A549 (cell line): ENCODE measurements at regions not wholly inside any gene's neighbourhood (a gene's known extent, or its start where the extent isn't known, plus 50 kb on each side); places are given as distances from the start of the nearest gene placed in this dataset.

Experiments used
- ATAC-seq, 2 experiments: fragments of 200-7000 bp in 1 of 2; fragments of >200 bp in 1 of 2; cut with Nextera tagmentation in 1 of 2; cut with Tn5 transposase in 1 of 2; 3 replicates each; pipeline versions ENCODE4 v1.8.0 to v1.9.1; 2018 to 2020; ENCODE audit warnings: mild to moderate bottlenecking in 1 of 2, moderate library complexity in 1 of 2
- CTCF ChIA-PET: fragments of 300-600 bp; sonication (Branson Sonifier 250); formaldehyde crosslinking; extraction: SDS; loops from one replicate; lab custom pipeline; 2021; ENCODE audit warnings: antibody characterized with exemption, inconsistent platforms; lab: Yijun Ruan, JAX
- POLR2A ChIA-PET: fragments of 350-600 bp; formaldehyde crosslinking; extraction: SDS; loops from one replicate; lab custom pipeline; 2021; ENCODE audit warnings: antibody characterized with exemption, inconsistent platforms; lab: Yijun Ruan, JAX
- DNase-seq, 2 experiments: peaks; one replicate each; pipeline versions ENCODE4 v3.0.0 to v3.0.0-alpha.2; 2011 to 2016; ENCODE audit warnings: low read depth in 1 of 2, low spot score in 1 of 2
- FAIRE-seq: peaks from 2 replicates; lab custom pipeline; 2011; peaks lifted over from hg19 to GRCh38; lab: Jason Lieb, UNC
- H3K27ac ChIP-seq, 2 experiments: fragments of >200 bp; sonication (Bioruptor Twin); formaldehyde crosslinking; 3 replicates each; pipeline ENCODE4 v1.5.1; 2016 to 2017
- H3K4me1 ChIP-seq: fragments of >200 bp; sonication (Bioruptor Twin); formaldehyde crosslinking; 3 replicates; pipeline ENCODE4 v1.6.1; 2016
- H3K4me2 ChIP-seq: fragments of >200 bp; sonication (Bioruptor Twin); formaldehyde crosslinking; 3 replicates; pipeline ENCODE4 v1.6.1; 2016
- H3K4me3 ChIP-seq: fragments of >200 bp; sonication (Bioruptor Twin); formaldehyde crosslinking; 3 replicates; pipeline ENCODE4 v1.5.1; 2016
- H3K9me3 ChIP-seq: fragments of >200 bp; sonication (Bioruptor Twin); formaldehyde crosslinking; 3 replicates; pipeline ENCODE4 v1.6.1; 2016
- CEBPB ChIP-seq, 2 experiments: fragments of >200 bp in 1 of 2; sonication (Bioruptor Twin) in 1 of 2; formaldehyde crosslinking in 1 of 2; IDR thresholded peaks; 2 replicates each; pipeline ENCODE4 v1.6.1; 2012 to 2016
- CTCF ChIP-seq: fragments of >200 bp; sonication (Bioruptor Twin); formaldehyde crosslinking; IDR thresholded peaks from 3 replicates; pipeline ENCODE4 v1.5.1; 2016
- EHF ChIP-seq: fragments of 250-450 bp; sonication (Bioruptor Pico); IDR thresholded peaks from 2 replicates; pipeline ENCODE4 v1.5.0; 2020; ENCODE audit warnings: mild to moderate bottlenecking
- EP300 ChIP-seq, 2 experiments: fragments of >200 bp; sonication (Bioruptor Twin); formaldehyde crosslinking; IDR thresholded peaks; 2 replicates in 1 of 2; 3 replicates in 1 of 2; pipeline ENCODE4 v1.6.1; 2016 to 2017
- FOSL2 ChIP-seq, 2 experiments: fragments of 450-650 bp in 1 of 2; fragments of >200 bp in 1 of 2; sonication (Bioruptor Twin) in 1 of 2; formaldehyde crosslinking; IDR thresholded peaks; 2 replicates each; pipeline versions ENCODE4 v1.5.0 to v1.6.1; 2016 to 2020; ENCODE audit warnings: mild to moderate bottlenecking in 1 of 2, moderate library complexity in 1 of 2
- FOXS1 ChIP-seq: fragments of 250-450 bp; sonication (Bioruptor Pico); IDR thresholded peaks from 2 replicates; pipeline ENCODE4 v1.5.0; 2020; ENCODE audit warnings: mild to moderate bottlenecking, moderate library complexity
- GATA3 ChIP-seq: IDR thresholded peaks from 2 replicates; pipeline ENCODE4 v1.6.1; 2012; ENCODE audit warnings: borderline replicate concordance
- HDAC2 ChIP-seq: fragments of 200-600 bp; sonication (generic); IDR thresholded peaks from 2 replicates; pipeline ENCODE4 v1.6.1; 2016
- HEYL ChIP-seq: fragments of 250-450 bp; sonication (Bioruptor Pico); IDR thresholded peaks from 2 replicates; pipeline ENCODE4 v1.8.0; 2021; ENCODE audit warnings: mild to moderate bottlenecking, moderate library complexity
- HOXA7 ChIP-seq: fragments of 250-450 bp; sonication (Bioruptor Pico); IDR thresholded peaks from 2 replicates; pipeline ENCODE4 v1.5.0; 2020; ENCODE audit warnings: mild to moderate bottlenecking, moderate library complexity
- HOXB13 ChIP-seq: fragments of 250-450 bp; sonication (Bioruptor Pico); IDR thresholded peaks from 2 replicates; pipeline ENCODE4 v1.5.0; 2020; ENCODE audit warnings: low read depth, mild to moderate bottlenecking, moderate library complexity
- JUN ChIP-seq, 2 experiments: fragments of >200 bp; sonication (Bioruptor Twin); formaldehyde crosslinking; IDR thresholded peaks; 2 replicates in 1 of 2; 3 replicates in 1 of 2; pipeline ENCODE4 v1.6.1; 2016 to 2017
- JUNB ChIP-seq: fragments of >200 bp; sonication (Bioruptor Twin); formaldehyde crosslinking; IDR thresholded peaks from 2 replicates; pipeline ENCODE4 v1.6.1; 2016
- MAFK ChIP-seq: fragments of 450-650 bp; IDR thresholded peaks from 2 replicates; pipeline ENCODE4 v1.6.1; 2014; ENCODE audit not compliant: partially characterized antibody
- MAX ChIP-seq: IDR thresholded peaks from 2 replicates; pipeline ENCODE4 v1.6.1; 2012
- NFE2L2 ChIP-seq: fragments of 150-350 bp; conservative IDR thresholded peaks from 2 replicates; pipeline ENCODE4 v1.6.1; 2014; ENCODE audit warnings: low read length
- NPAS2 ChIP-seq: fragments of 250-450 bp; sonication (Bioruptor Pico); IDR thresholded peaks from 2 replicates; pipeline ENCODE4 v1.8.0; 2022; ENCODE audit warnings: mild to moderate bottlenecking, moderate library complexity, borderline replicate concordance
- PHF8 ChIP-seq: fragments of 200-600 bp; sonication (generic); IDR thresholded peaks from 2 replicates; pipeline ENCODE4 v1.6.1; 2016; ENCODE audit warnings: low read depth, mild to moderate bottlenecking, antibody characterized with exemption, moderate library complexity, borderline replicate concordance
- RAD21 ChIP-seq, 2 experiments: fragments of >200 bp in 1 of 2; sonication (Bioruptor Twin) in 1 of 2; formaldehyde crosslinking in 1 of 2; IDR thresholded peaks in 1 of 2; conservative IDR thresholded peaks in 1 of 2; 2 replicates in 1 of 2; 3 replicates in 1 of 2; pipeline ENCODE4 v1.6.1; 2012 to 2018; ENCODE audit warnings: inconsistent platforms in 1 of 2
- RARB ChIP-seq: fragments of 250-450 bp; sonication (Bioruptor Pico); IDR thresholded peaks from 2 replicates; pipeline ENCODE4 v1.8.0; 2021; ENCODE audit warnings: mild to moderate bottlenecking, moderate library complexity
- RCOR1 ChIP-seq: fragments of 150-350 bp; IDR thresholded peaks from 2 replicates; pipeline ENCODE4 v1.6.1; 2014; ENCODE audit warnings: antibody characterized with exemption, low read length, low read depth
- SMC3 ChIP-seq: fragments of >200 bp; sonication (Bioruptor Twin); formaldehyde crosslinking; IDR thresholded peaks from 3 replicates; pipeline ENCODE4 v1.6.1; 2018; ENCODE audit warnings: inconsistent platforms
- TP53 ChIP-seq: fragments of 250-450 bp; sonication (Bioruptor Pico); IDR thresholded peaks from 2 replicates; pipeline ENCODE4 v1.5.0; 2021; ENCODE audit warnings: mild to moderate bottlenecking, moderate library complexity
- ZFP36 ChIP-seq: fragments of 450-650 bp; IDR thresholded peaks from 2 replicates; pipeline ENCODE4 v1.6.1; 2014; ENCODE audit warnings: borderline replicate concordance; ENCODE audit not compliant: partially characterized antibody
- WGBS: methylation state at CpG from one replicate; pipeline ENCODE4 v1.1.6; 2017; ENCODE audit errors: missing lambda C conversion rate; 5-methylcytosine and 5-hydroxymethylcytosine counted together
- TF ChIP-seq, protein P1 (sequence below): fragments of 250-450 bp; sonication (Bioruptor Pico); IDR thresholded peaks from 2 replicates; pipeline ENCODE4 v1.5.0; 2020; ENCODE audit warnings: low read depth, mild to moderate bottlenecking, moderate library complexity
- TF ChIP-seq, protein P2 (sequence below): fragments of 150-350 bp; IDR thresholded peaks from 2 replicates; pipeline ENCODE4 v1.6.1; 2014; ENCODE audit warnings: low read depth, mild to moderate bottlenecking, low read length
- TF ChIP-seq, protein P3 (sequence below): IDR thresholded peaks from 2 replicates; pipeline ENCODE4 v1.6.1; 2012; ENCODE audit warnings: low read depth, borderline replicate concordance

GRCh38 chr1:244273845-244274619, 177.7 kb downstream of the ADSS2 start:
- TF ChIP-seq HDAC2 (no peak), HEYL (0 out of 2 replicates have a peak, but pooled peaks have one; percentile 12), GATA3 (peak; percentile 81; the same call in 1 of the 2 replicates), EHF (CRISPR knock-in tag) (no peak), ZFP36 (no peak), FOXS1 (CRISPR knock-in tag) (no peak), NPAS2 (CRISPR knock-in tag) (no peak), NFE2L2 (peak; percentile 66), CEBPB (IDR thresholded peaks at IDR 0.05) (peak in 1 of 2 experiments; percentile 55; a peak in 2 of 4 replicates), PHF8 (no peak), JUNB (peak; percentile 76), RAD21 (conservative IDR thresholded peaks at IDR 0.05 in 1 of 2, IDR thresholded peaks at IDR 0.05 in 1 of 2) (peak; percentile 31 to 37; a peak in 4 of 5 replicates), HOXB13 (CRISPR knock-in tag) (no peak), MAFK (peak; percentile 69), JUN (IDR thresholded peaks at IDR 0.05) (peak; percentile 54 to 67; a peak in 3 of 5 replicates), FOSL2 (IDR thresholded peaks at IDR 0.05) (peak; percentile 82), FOSL2 (CRISPR knock-in tag; IDR thresholded peaks at IDR 0.05) (peak; percentile 97), EP300 (IDR thresholded peaks at IDR 0.05) (peak; percentile 41 to 45; a peak in 2 of 5 replicates), MAX (peak; percentile 72; the same call in 1 of the 2 replicates), RCOR1 (no peak), HOXA7 (CRISPR knock-in tag) (no peak)
- TF ChIP-seq, protein P1, sequence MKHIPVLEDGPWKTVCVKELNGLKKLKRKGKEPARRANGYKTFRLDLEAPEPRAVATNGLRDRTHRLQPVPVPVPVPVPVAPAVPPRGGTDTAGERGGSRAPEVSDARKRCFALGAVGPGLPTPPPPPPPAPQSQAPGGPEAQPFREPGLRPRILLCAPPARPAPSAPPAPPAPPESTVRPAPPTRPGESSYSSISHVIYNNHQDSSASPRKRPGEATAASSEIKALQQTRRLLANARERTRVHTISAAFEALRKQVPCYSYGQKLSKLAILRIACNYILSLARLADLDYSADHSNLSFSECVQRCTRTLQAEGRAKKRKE: 0 out of 2 replicates have a peak, but pooled peaks have one; percentile 33
- TF ChIP-seq, protein P2, sequence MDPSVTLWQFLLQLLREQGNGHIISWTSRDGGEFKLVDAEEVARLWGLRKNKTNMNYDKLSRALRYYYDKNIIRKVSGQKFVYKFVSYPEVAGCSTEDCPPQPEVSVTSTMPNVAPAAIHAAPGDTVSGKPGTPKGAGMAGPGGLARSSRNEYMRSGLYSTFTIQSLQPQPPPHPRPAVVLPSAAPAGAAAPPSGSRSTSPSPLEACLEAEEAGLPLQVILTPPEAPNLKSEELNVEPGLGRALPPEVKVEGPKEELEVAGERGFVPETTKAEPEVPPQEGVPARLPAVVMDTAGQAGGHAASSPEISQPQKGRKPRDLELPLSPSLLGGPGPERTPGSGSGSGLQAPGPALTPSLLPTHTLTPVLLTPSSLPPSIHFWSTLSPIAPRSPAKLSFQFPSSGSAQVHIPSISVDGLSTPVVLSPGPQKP: no peak
- TF ChIP-seq, protein P3, sequence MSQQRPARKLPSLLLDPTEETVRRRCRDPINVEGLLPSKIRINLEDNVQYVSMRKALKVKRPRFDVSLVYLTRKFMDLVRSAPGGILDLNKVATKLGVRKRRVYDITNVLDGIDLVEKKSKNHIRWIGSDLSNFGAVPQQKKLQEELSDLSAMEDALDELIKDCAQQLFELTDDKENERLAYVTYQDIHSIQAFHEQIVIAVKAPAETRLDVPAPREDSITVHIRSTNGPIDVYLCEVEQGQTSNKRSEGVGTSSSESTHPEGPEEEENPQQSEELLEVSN: 0 out of 2 replicates have a peak, but pooled peaks have one; percentile 25
- under 1% methylated on average over 13 of the region's 13 CpGs for WGBS
- H3K4me3 ChIP-seq: peak overlapping the region; percentile 21; the same call in 2 of the 3 replicates
- no peak for FAIRE-seq
- H3K27ac ChIP-seq: peak overlapping the region; percentile 86 to 89
- peaks cover 10% of the 10 kb centered on the region for H3K9me3 ChIP-seq
- POLR2A ChIA-PET: interaction anchor here (1.2 kb wide), 1 partner anchor 424 kb away, joined by 4 read pairs; the partner anchor contains the start of gene AKT3
- DNase-seq: peak; percentile 91 to 92
- H3K4me2 ChIP-seq: peak overlapping the region; percentile 73
- peak; percentile 90 to 93 for ATAC-seq
- CTCF ChIA-PET: interaction anchor here (0.6 to 4.8 kb wide), 46 partner anchors 11 to 935 kb away, joined by 3 to 49 read pairs (median 3); no protein-coding TSS in a partner anchor
- H3K4me1 ChIP-seq: peaks cover 41% of the 10 kb centered on the region

- no peak for ATAC-seq
- no peaks in the 10 kb centered on the region; the same call in 2 of the 3 replicates for H3K9me3 ChIP-seq
- TF ChIP-seq HEYL (no peak), CTCF (no peak), RARB (CRISPR knock-in tag) (no peak), HDAC2 (no peak), TP53 (CRISPR knock-in tag) (no peak), SMC3 (no peak), EHF (CRISPR knock-in tag) (no peak)
- TF ChIP-seq, all 56 proteins: peak for 0
- Histone ChIP-seq H3K4me3 (no peak overlapping the region), H3K4me1 (peaks cover 57% of the 10 kb centered on the region), H3K27ac (peak overlapping the region; percentile 46 to 58), H3K4me2 (peak overlapping the region; percentile 9)
- DNase-seq (no peak), FAIRE-seq (no peak)
- WGBS: 36% methylated on average over 3 of the region's 3 CpGs
- POLR2A ChIA-PET: no interaction called here
- CTCF ChIA-PET: interaction anchor here (1.2 kb wide), 1 partner anchor 22 kb away, joined by 3 read pairs; no protein-coding TSS in a partner anchor
Measured at GRCh38 chr1:244276646-244277045, 175.1 kb downstream of the ADSS2 start.
